Lower lobe of right lung (tissue), 2 donors: ENCODE measurements at regions not wholly inside any gene's neighbourhood (a gene's known extent, or its start where the extent isn't known, plus 50 kb on each side); places are given as distances from the start of the nearest gene placed in this dataset.

Experiments
- ATAC-seq, 2 donors: fragments of 200-7000 bp; cut with Tn5 transposase; one replicate each; pipeline ENCODE4 v1.9.1; 2020 to 2022; ENCODE audit warnings: mild to moderate bottlenecking in 2 of 2, moderate library complexity in 2 of 2
- DNase-seq: peaks from one replicate; pipeline ENCODE4 v3.0.0-alpha.2; 2020
- H3K27ac ChIP-seq: fragments of 200-600 bp; one replicate; pipeline ENCODE4 v1.8.0; 2022
- H3K27me3 ChIP-seq: fragments of 200-600 bp; one replicate; pipeline ENCODE4 v1.8.0; 2022; ENCODE audit warnings: low read depth
- H3K36me3 ChIP-seq: fragments of 200-600 bp; one replicate; pipeline ENCODE4 v1.8.0; 2022; ENCODE audit warnings: mild to moderate bottlenecking
- H3K4me1 ChIP-seq: fragments of 200-600 bp; one replicate; pipeline ENCODE4 v1.8.0; 2022
- H3K4me3 ChIP-seq: fragments of 200-600 bp; one replicate; pipeline ENCODE4 v1.8.0; 2022; ENCODE audit warnings: mild to moderate bottlenecking
- H3K9me3 ChIP-seq: fragments of 200-600 bp; one replicate; pipeline ENCODE4 v1.8.0; 2022
- CTCF ChIP-seq: fragments of 200-600 bp; IDR thresholded peaks from one replicate; pipeline ENCODE4 v1.8.0; 2022; ENCODE audit warnings: antibody characterized with exemption, mild to moderate bottlenecking
- intact Hi-C: fragments of 100-400 bp; cut with DNase I; formaldehyde crosslinking; loops from one replicate; pipeline ENCODE4 v1.11.0; 2022
- donor health status: DM: no; HTN: yes; CAD: no; lungs with severe emphysema.

- no peak overlapping the region for H3K27ac ChIP-seq
- no peaks in the 10 kb centered on the region for H3K36me3 ChIP-seq
- TF ChIP-seq CTCF: no peak
- ATAC-seq (peak; percentile 83 to 88), DNase-seq (no peak)
- no peaks in the 10 kb centered on the region for H3K4me1 ChIP-seq
- H3K4me3 ChIP-seq: no peak overlapping the region
- peaks cover 17% of the 10 kb centered on the region for H3K27me3 ChIP-seq
- intact Hi-C loops: no loop called here
- H3K9me3 ChIP-seq: no peaks in the 10 kb centered on the region
Observed at GRCh38 chr1:29700491-29700890, 464.2 kb downstream of the PTPRU start.

- H3K4me3 ChIP-seq: no peak overlapping the region
- DNase-seq (no peak), ATAC-seq (no peak)
- peaks cover 6% of the 10 kb centered on the region for H3K27me3 ChIP-seq
- H3K27ac ChIP-seq: no peak overlapping the region
- H3K4me1 ChIP-seq: no peaks in the 10 kb centered on the region
- H3K9me3 ChIP-seq: no peaks in the 10 kb centered on the region
- intact Hi-C loops: no loop called here
- H3K36me3 ChIP-seq: no peaks in the 10 kb centered on the region
- no peak for TF ChIP-seq CTCF
Observed at GRCh38 chr1:29698626-29699025, 462.3 kb downstream of the PTPRU start.

- H3K27ac ChIP-seq: no peak overlapping the region
- intact Hi-C loops: no loop called here
- H3K27me3 ChIP-seq: peaks cover 6% of the 10 kb centered on the region
- no peak overlapping the region for H3K4me3 ChIP-seq
- H3K36me3 ChIP-seq: no peaks in the 10 kb centered on the region
- no peaks in the 10 kb centered on the region for H3K4me1 ChIP-seq
- DNase-seq (no peak), ATAC-seq (peak; percentile 42 to 46)
- no peaks in the 10 kb centered on the region for H3K9me3 ChIP-seq
- peak; percentile 16 for TF ChIP-seq CTCF
Observed at GRCh38 chr1:29698033-29698432, 461.7 kb downstream of the PTPRU start.

GRCh38 chr1:29697391-29697780 lies 461.1 kb downstream of the PTPRU start:
- Histone ChIP-seq H3K4me1 (no peaks in the 10 kb centered on the region), H3K36me3 (no peaks in the 10 kb centered on the region), H3K27me3 (peaks cover 6% of the 10 kb centered on the region), H3K27ac (no peak overlapping the region), H3K9me3 (no peaks in the 10 kb centered on the region), H3K4me3 (no peak overlapping the region)
- intact Hi-C loops: no loop called here
- DNase-seq: no peak
- no peak for TF ChIP-seq CTCF
- ATAC-seq: no peak

- no peak for TF ChIP-seq CTCF
- intact Hi-C loops: no loop called here
- no peaks in the 10 kb centered on the region for H3K36me3 ChIP-seq
- no peak for ATAC-seq
- DNase-seq: no peak
- H3K4me3 ChIP-seq: no peak overlapping the region
- H3K27me3 ChIP-seq: peaks cover 6% of the 10 kb centered on the region
- H3K4me1 ChIP-seq: no peaks in the 10 kb centered on the region
- H3K9me3 ChIP-seq: no peaks in the 10 kb centered on the region
- H3K27ac ChIP-seq: no peak overlapping the region
Observed at GRCh38 chr1:29696656-29697390, 460.5 kb downstream of the PTPRU start.
